ENCODE measurements at regions not wholly inside any gene's neighbourhood (a gene's known extent, or its start where the extent isn't known, plus 50 kb on each side); places are given as distances from the start of the nearest gene placed in this dataset.

DNA sequence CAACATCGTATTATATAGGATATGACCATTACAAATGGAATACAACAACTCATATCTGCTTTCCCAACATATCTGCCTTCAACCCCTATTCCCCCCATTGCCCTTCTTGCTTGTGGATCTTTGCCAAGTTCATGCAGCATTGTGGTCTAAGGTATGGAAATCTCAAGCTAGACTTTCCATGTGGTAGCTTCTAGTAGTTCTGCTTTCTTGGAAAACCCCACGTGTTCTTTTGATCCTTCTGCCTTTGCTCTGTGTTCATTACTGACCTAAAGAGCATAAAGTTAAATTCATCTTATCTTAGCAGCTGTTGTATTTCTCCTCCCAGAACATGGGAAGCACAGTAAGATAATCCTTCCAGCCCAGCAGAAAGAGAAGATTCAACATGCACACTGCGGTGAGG lies 202.0 kb upstream of the SALL1 start:
- Histone ChIP-seq H3K9me3 (ENCODE audit: low read length) (no peaks in the 10 kb centered on the region), H3K9me2 (replicated peaks; ENCODE audit: insufficient read depth, low read length) (no peaks in the 10 kb centered on the region), H3K27ac (ENCODE audit: low read length) (no peak overlapping the region), H3K27me3 (ENCODE audit: low read length) (no peaks in the 10 kb centered on the region), H3K4me2 (ENCODE audit: low read depth, low read length, poor library complexity, severe bottlenecking) (no peak overlapping the region), H3K36me3 (ENCODE audit: insufficient read depth, low read length) (no peaks in the 10 kb centered on the region), H3K4me3 (ENCODE audit: low read length) (no peak overlapping the region), H4K20me1 (ENCODE audit: insufficient read depth, low read depth, low read length) (no peaks in the 10 kb centered on the region), H3K79me2 (ENCODE audit: low read length) (no peaks in the 10 kb centered on the region), H2AFZ (ENCODE audit: low read length) (no peak overlapping the region), H3K9ac (ENCODE audit: low read length) (no peak overlapping the region), H3K4me1 (ENCODE audit: low read length) (no peaks in the 10 kb centered on the region)
- DNase-seq = no peak

DNA sequence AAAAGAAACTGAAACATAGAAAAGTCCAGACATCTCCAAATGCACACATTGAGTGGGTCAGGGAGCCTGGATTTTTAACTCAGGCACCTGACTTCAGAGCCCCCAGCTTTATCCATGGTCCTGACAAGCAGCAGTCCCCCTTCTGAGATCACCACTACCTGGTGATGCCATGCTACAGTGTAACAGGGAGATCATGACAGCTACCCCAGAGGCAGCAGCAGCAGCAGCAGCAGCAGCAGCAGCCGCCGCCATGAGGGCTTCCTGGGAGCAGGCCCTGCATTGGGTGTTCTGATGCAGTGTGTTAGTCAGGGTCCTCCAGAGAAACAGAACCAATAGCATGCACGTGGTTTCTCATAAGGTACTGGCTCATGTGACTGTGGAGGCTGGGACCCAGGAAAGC lies 198.6 kb upstream of the SALL1 start:
- H3K9me2 ChIP-seq (replicated peaks; ENCODE audit: insufficient read depth, low read length) = no peaks in the 10 kb centered on the region
- no peak overlapping the region for H2AFZ ChIP-seq (ENCODE audit: low read length)
- H3K4me2 ChIP-seq (ENCODE audit: low read depth, low read length, poor library complexity, severe bottlenecking) = no peak overlapping the region
- H3K79me2 ChIP-seq (ENCODE audit: low read length) = no peaks in the 10 kb centered on the region
- no peaks in the 10 kb centered on the region for H4K20me1 ChIP-seq (ENCODE audit: insufficient read depth, low read depth, low read length)
- no peak overlapping the region for H3K4me3 ChIP-seq (ENCODE audit: low read length)
- no peaks in the 10 kb centered on the region for H3K27me3 ChIP-seq (ENCODE audit: low read length)
- H3K27ac ChIP-seq (ENCODE audit: low read length) = no peak overlapping the region
- no peak overlapping the region for H3K9ac ChIP-seq (ENCODE audit: low read length)
- no peak for DNase-seq
- H3K36me3 ChIP-seq (ENCODE audit: insufficient read depth, low read length) = no peaks in the 10 kb centered on the region
- no peaks in the 10 kb centered on the region for H3K4me1 ChIP-seq (ENCODE audit: low read length)
- no peaks in the 10 kb centered on the region for H3K9me3 ChIP-seq (ENCODE audit: low read length)

DNA sequence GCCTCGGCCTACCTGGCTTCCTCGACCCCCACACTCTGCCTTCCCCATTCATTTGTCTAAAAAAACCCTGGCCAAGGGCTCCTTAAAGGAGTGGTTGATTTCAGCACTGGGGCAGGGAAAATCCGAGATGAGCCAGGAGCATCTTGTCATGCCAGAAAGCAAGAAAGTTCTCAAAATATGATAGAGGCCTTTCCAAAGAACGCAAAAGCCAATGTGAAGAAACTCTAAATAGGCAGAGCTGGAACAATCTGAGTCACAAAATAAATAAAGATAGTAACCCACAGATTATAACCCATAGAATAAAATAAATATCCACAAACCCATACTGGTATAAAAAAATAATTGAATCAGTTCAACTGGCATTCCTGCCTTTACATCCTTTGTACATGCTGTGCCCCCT lies 192.3 kb upstream of the SALL1 start:
- Histone ChIP-seq H3K9me2 (replicated peaks; ENCODE audit: insufficient read depth, low read length) (no peaks in the 10 kb centered on the region), H3K4me3 (ENCODE audit: low read length) (no peak overlapping the region), H3K36me3 (ENCODE audit: insufficient read depth, low read length) (no peaks in the 10 kb centered on the region), H3K4me1 (ENCODE audit: low read length) (no peaks in the 10 kb centered on the region), H3K27ac (ENCODE audit: low read length) (no peak overlapping the region), H3K4me2 (ENCODE audit: low read depth, low read length, poor library complexity, severe bottlenecking) (no peak overlapping the region), H3K9me3 (ENCODE audit: low read length) (no peaks in the 10 kb centered on the region), H3K79me2 (ENCODE audit: low read length) (no peaks in the 10 kb centered on the region), H3K27me3 (ENCODE audit: low read length) (no peaks in the 10 kb centered on the region), H3K9ac (ENCODE audit: low read length) (no peak overlapping the region), H2AFZ (ENCODE audit: low read length) (no peak overlapping the region), H4K20me1 (ENCODE audit: insufficient read depth, low read depth, low read length) (no peaks in the 10 kb centered on the region)
- no peak for DNase-seq

DNA sequence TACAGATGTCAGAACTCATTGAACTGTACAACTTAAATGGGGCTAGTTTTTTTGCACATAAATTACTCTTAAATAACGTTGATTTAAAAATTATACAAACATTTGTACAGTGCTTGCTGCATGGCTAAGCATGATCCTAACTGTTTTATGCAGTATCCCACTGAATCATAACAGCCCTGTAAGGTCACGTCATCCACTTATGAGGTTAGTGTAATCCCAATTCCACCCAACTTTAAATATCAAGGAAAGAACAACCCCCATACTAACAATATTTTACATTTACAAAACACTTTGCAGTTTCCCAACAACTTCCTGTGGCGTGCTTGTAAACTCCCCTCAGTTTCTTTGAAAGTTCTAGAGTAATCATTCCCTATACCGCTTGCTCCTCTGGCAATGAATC lies 190.1 kb upstream of the SALL1 start:
- no peaks in the 10 kb centered on the region for H4K20me1 ChIP-seq (ENCODE audit: insufficient read depth, low read depth, low read length)
- no peaks in the 10 kb centered on the region for H3K9me3 ChIP-seq (ENCODE audit: low read length)
- DNase-seq = no peak
- H3K4me2 ChIP-seq (ENCODE audit: low read depth, low read length, poor library complexity, severe bottlenecking) = no peak overlapping the region
- H3K4me3 ChIP-seq (ENCODE audit: low read length) = no peak overlapping the region
- no peaks in the 10 kb centered on the region for H3K79me2 ChIP-seq (ENCODE audit: low read length)
- no peak overlapping the region for H3K9ac ChIP-seq (ENCODE audit: low read length)
- H3K4me1 ChIP-seq (ENCODE audit: low read length) = no peaks in the 10 kb centered on the region
- no peaks in the 10 kb centered on the region for H3K27me3 ChIP-seq (ENCODE audit: low read length)
- H2AFZ ChIP-seq (ENCODE audit: low read length) = no peak overlapping the region
- H3K27ac ChIP-seq (ENCODE audit: low read length) = no peak overlapping the region
- no peaks in the 10 kb centered on the region for H3K36me3 ChIP-seq (ENCODE audit: insufficient read depth, low read length)
- no peaks in the 10 kb centered on the region for H3K9me2 ChIP-seq (replicated peaks; ENCODE audit: insufficient read depth, low read length)

DNA sequence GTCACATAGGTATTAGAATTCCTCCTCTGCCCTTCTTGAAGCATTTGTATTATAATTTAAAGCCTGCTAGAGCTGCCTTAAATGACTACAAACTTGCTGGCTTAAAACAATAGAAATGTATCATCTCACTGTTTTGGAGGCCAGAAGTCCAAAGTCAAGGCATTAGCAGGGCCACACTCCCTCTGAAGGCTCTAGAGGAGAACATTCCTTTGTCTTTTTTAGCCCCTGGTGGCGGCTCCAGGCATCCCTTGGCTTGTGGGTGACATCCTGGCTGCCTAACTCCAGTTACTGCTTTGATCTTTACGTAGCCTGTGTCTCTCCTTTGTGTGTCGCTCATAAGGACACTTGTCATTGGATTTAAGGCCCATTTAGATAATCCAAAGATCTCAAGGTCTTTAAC lies 186.6 kb upstream of the SALL1 start:
- no peaks in the 10 kb centered on the region for H4K20me1 ChIP-seq (ENCODE audit: insufficient read depth, low read depth, low read length)
- H3K4me3 ChIP-seq (ENCODE audit: low read length) = no peak overlapping the region
- no peaks in the 10 kb centered on the region for H3K27me3 ChIP-seq (ENCODE audit: low read length)
- no peak overlapping the region for H3K27ac ChIP-seq (ENCODE audit: low read length)
- H3K9ac ChIP-seq (ENCODE audit: low read length) = no peak overlapping the region
- no peak overlapping the region for H3K4me2 ChIP-seq (ENCODE audit: low read depth, low read length, poor library complexity, severe bottlenecking)
- no peaks in the 10 kb centered on the region for H3K4me1 ChIP-seq (ENCODE audit: low read length)
- H2AFZ ChIP-seq (ENCODE audit: low read length) = no peak overlapping the region
- H3K36me3 ChIP-seq (ENCODE audit: insufficient read depth, low read length) = no peaks in the 10 kb centered on the region
- H3K9me2 ChIP-seq (replicated peaks; ENCODE audit: insufficient read depth, low read length) = no peaks in the 10 kb centered on the region
- no peaks in the 10 kb centered on the region for H3K79me2 ChIP-seq (ENCODE audit: low read length)
- no peak for DNase-seq
- H3K9me3 ChIP-seq (ENCODE audit: low read length) = no peaks in the 10 kb centered on the region

DNA sequence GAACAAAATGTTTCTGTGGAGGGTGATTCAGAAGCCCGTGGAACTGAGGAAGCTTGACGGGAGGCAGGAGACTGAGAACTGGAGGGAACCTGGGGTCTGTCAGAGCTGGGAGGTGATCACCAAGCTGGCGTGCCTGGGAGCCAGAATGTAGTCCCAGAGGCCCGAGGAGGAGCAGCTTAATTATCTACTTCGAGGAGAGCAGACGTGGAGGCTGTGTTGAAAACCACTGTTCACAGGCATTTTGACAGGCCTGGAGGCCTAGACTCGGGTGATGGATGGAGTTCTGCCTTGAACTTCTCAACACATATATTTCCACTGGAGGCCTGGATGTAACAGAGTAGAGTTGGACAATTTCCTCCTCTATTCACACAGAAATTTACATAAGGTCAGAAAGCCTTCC lies 177.7 kb upstream of the SALL1 start:
- H3K4me2 ChIP-seq (ENCODE audit: low read depth, low read length, poor library complexity, severe bottlenecking) = no peak overlapping the region
- DNase-seq = no peak
- H3K36me3 ChIP-seq (ENCODE audit: insufficient read depth, low read length) = no peaks in the 10 kb centered on the region
- H2AFZ ChIP-seq (ENCODE audit: low read length) = no peak overlapping the region
- H3K9me2 ChIP-seq (replicated peaks; ENCODE audit: insufficient read depth, low read length) = no peaks in the 10 kb centered on the region
- H3K27me3 ChIP-seq (ENCODE audit: low read length) = no peaks in the 10 kb centered on the region
- no peaks in the 10 kb centered on the region for H3K9me3 ChIP-seq (ENCODE audit: low read length)
- no peaks in the 10 kb centered on the region for H4K20me1 ChIP-seq (ENCODE audit: insufficient read depth, low read depth, low read length)
- no peaks in the 10 kb centered on the region for H3K79me2 ChIP-seq (ENCODE audit: low read length)
- H3K27ac ChIP-seq (ENCODE audit: low read length) = no peak overlapping the region
- no peak overlapping the region for H3K9ac ChIP-seq (ENCODE audit: low read length)
- H3K4me1 ChIP-seq (ENCODE audit: low read length) = no peaks in the 10 kb centered on the region
- H3K4me3 ChIP-seq (ENCODE audit: low read length) = no peak overlapping the region

DNA sequence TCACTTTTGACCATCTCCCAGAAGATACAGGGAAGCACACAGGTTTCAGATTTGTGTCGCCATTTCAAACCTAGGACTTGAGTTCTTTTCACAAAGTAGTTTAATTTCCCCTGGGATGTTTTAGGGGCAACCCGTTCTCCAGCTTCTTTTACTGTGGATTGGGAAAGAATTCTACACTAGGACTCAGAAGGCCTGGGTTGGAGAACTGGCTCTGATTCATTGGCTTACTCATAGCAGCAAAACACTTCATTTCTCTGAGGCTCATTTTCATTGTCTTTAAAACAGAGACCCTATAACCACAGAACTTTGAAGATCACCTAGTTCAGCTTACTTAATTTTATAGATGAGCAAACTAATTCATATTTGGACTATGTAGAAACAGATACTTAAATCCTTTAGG lies 175.9 kb upstream of the SALL1 start:
- Histone ChIP-seq H4K20me1 (ENCODE audit: insufficient read depth, low read depth, low read length) (no peaks in the 10 kb centered on the region), H3K27me3 (ENCODE audit: low read length) (no peaks in the 10 kb centered on the region), H3K9me2 (replicated peaks; ENCODE audit: insufficient read depth, low read length) (no peaks in the 10 kb centered on the region), H3K27ac (ENCODE audit: low read length) (no peak overlapping the region), H2AFZ (ENCODE audit: low read length) (no peak overlapping the region), H3K4me3 (ENCODE audit: low read length) (no peak overlapping the region), H3K4me1 (ENCODE audit: low read length) (no peaks in the 10 kb centered on the region), H3K9ac (ENCODE audit: low read length) (no peak overlapping the region), H3K9me3 (ENCODE audit: low read length) (no peaks in the 10 kb centered on the region), H3K36me3 (ENCODE audit: insufficient read depth, low read length) (no peaks in the 10 kb centered on the region), H3K4me2 (ENCODE audit: low read depth, low read length, poor library complexity, severe bottlenecking) (no peak overlapping the region), H3K79me2 (ENCODE audit: low read length) (no peaks in the 10 kb centered on the region)
- DNase-seq = no peak

DNA sequence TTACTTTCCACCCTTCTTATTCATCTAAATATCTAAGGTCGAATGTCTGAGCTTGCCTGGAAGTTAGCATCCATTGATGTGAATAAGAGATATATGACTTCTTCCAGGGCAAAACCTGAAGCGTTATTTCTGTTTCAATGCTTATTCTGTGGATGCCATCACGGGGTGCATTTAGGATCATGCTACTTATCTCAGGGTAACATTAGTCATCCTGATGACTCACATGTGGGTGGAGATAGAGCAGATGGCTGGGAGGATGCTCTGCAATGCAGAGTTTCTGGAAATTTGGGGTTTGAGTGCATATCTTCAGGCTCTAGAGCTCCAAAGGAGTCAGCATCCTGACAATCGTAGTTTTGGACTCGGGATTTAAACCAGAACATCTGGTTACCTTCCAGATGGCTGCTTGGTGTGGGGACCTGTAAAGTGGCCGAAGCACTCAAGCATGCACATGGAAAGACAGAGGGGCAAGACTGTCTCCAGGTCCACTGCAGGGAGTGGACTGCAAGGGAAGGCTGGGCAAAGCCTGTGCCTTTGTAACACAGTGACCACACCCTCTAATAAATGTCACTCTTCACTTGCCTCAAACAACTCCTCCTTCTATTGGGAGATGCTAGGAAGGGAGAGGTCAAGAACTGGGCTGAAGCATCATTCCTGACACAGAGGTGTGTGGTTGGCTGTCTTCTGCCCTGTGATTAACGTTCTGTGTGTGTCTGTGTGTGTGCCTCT lies 175.2 kb upstream of the SALL1 start:
- Histone ChIP-seq H3K9ac (ENCODE audit: low read length) (no peak overlapping the region), H3K4me3 (ENCODE audit: low read length) (no peak overlapping the region), H3K36me3 (ENCODE audit: insufficient read depth, low read length) (no peaks in the 10 kb centered on the region), H2AFZ (ENCODE audit: low read length) (no peak overlapping the region), H3K4me2 (ENCODE audit: low read depth, low read length, poor library complexity, severe bottlenecking) (no peak overlapping the region), H3K27ac (ENCODE audit: low read length) (no peak overlapping the region), H3K4me1 (ENCODE audit: low read length) (no peaks in the 10 kb centered on the region), H3K9me3 (ENCODE audit: low read length) (no peaks in the 10 kb centered on the region), H3K27me3 (ENCODE audit: low read length) (no peaks in the 10 kb centered on the region), H3K9me2 (replicated peaks; ENCODE audit: insufficient read depth, low read length) (no peaks in the 10 kb centered on the region), H3K79me2 (ENCODE audit: low read length) (no peaks in the 10 kb centered on the region), H4K20me1 (ENCODE audit: insufficient read depth, low read depth, low read length) (no peaks in the 10 kb centered on the region)
- DNase-seq = no peak

DNA sequence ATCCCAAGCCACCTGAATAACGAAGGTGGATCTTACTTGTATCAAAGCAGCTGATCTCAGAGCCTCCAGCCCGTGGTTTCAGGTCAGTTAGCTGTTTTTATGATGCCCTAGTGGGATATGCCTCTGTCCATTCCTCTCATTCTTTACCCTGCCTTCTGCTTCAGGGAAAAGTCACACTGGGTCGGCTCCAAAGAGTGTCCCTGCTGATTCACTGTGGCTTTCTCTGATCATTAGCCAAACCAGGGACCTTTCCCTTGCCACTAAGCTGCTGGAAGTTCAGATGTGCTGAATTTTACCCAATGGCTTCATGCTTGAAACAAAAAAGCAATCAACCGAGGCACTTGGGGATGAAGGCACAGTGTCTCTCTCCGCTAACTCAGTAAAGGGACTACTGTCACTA lies 170.2 kb upstream of the SALL1 start:
- no peak overlapping the region for H3K4me2 ChIP-seq (ENCODE audit: low read depth, low read length, poor library complexity, severe bottlenecking)
- no peaks in the 10 kb centered on the region for H3K9me2 ChIP-seq (replicated peaks; ENCODE audit: insufficient read depth, low read length)
- H3K9ac ChIP-seq (ENCODE audit: low read length) = no peak overlapping the region
- H3K27ac ChIP-seq (ENCODE audit: low read length) = no peak overlapping the region
- no peaks in the 10 kb centered on the region for H3K79me2 ChIP-seq (ENCODE audit: low read length)
- H2AFZ ChIP-seq (ENCODE audit: low read length) = no peak overlapping the region
- H3K4me1 ChIP-seq (ENCODE audit: low read length) = no peaks in the 10 kb centered on the region
- no peak for DNase-seq
- H3K36me3 ChIP-seq (ENCODE audit: insufficient read depth, low read length) = no peaks in the 10 kb centered on the region
- no peaks in the 10 kb centered on the region for H3K27me3 ChIP-seq (ENCODE audit: low read length)
- no peaks in the 10 kb centered on the region for H3K9me3 ChIP-seq (ENCODE audit: low read length)
- H4K20me1 ChIP-seq (ENCODE audit: insufficient read depth, low read depth, low read length) = no peaks in the 10 kb centered on the region
- H3K4me3 ChIP-seq (ENCODE audit: low read length) = no peak overlapping the region

Measured in Karpas-422 (cell line).